NOMO-1 (cell line): ENCODE measurements at regions not wholly inside any gene's neighbourhood (a gene's known extent, or its start where the extent isn't known, plus 50 kb on each side); places are given as distances from the start of the nearest gene placed in this dataset.
"Not testable (repeated sequence)": the region's sequence is repeated elsewhere in the genome, so short reads cannot be mapped to it uniquely, and the experiment has no call there.

ENCODE experiments used
- DNase-seq, 2 experiments: peaks; one replicate each; lab custom pipeline; 2025; ENCODE audit not compliant: unreplicated experiment in 2 of 2; lab: John Stamatoyannopoulos, UW

DNA sequence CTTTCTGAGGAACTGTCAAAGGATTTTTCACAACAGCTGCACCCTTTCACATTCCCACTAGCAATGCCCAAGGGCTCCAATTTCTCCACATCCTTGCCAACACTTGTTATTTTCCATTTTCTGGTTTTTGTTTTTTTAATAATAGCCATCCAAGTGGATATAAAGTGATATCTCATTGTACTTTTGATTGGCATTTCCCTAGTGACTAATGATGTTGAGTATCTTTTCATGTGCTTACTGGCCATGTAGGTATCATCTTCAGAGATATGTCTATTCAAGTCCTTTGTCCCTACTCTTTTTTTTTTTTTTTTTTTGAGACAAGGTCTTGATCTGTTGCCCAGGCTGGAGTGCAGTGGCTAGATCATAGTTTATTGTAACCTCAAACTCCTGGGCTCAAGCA is 115.8 kb upstream of the HAND1 start:
- DNase-seq = no peak

GRCh38 chr5:154593071-154593470 is 115.0 kb upstream of the HAND1 start:
- DNase-seq = no peak

DNA sequence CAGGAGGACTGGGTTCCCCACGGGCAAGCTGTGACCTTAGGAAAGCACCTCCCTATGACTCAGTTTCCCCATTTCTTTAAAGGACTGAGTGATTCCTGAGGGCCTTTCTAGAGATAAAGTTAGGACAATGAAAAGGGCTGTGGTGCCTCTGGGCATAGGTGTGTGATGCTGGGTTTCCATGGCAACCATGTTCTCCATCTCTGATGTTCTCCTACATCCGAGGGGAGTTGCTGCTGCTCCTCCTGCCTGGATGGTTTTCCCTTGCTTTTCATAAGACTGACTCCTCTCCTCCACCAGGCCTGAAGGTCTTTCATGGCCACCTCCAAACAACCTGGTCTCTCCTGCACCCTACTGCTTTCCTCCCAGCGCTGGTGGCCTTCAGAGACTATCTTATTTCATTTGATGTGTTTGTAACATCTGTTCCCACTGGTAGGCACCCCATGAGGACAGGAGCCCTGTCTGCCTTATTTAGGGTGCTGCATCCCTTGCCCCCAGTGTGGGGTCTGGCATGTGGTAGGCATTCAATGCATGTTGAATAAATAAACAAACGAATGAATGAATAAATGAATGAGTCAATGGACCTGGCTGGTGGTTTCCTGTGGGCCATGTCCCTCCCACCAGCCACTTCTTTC is 112.2 kb upstream of the HAND1 start:
- DNase-seq = no peak

DNA sequence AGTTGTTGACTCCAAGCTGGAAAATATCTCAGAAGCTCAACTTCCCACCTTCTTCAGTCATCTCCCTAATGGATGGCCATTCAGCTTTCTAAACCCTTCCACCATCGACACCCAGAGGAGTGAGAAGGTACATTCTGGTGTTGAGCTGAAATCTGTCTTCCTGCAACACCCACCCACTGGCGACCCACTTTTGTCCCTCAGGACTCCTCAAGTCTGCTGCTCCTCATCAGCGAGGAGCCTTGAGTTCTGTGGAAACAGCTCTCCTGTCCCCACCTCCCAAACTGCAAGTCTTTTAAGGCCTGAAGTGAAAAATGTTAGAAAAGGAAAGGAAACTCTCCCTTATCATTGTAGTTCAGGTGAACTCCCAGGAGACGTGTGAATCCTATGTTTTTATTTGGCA is 111.5 kb upstream of the HAND1 start:
- DNase-seq = no peak

- not testable (repeated sequence) for DNase-seq
These were observed 110.9 kb upstream of the HAND1 start for GRCh38 chr5:154588833-154589425.

DNA sequence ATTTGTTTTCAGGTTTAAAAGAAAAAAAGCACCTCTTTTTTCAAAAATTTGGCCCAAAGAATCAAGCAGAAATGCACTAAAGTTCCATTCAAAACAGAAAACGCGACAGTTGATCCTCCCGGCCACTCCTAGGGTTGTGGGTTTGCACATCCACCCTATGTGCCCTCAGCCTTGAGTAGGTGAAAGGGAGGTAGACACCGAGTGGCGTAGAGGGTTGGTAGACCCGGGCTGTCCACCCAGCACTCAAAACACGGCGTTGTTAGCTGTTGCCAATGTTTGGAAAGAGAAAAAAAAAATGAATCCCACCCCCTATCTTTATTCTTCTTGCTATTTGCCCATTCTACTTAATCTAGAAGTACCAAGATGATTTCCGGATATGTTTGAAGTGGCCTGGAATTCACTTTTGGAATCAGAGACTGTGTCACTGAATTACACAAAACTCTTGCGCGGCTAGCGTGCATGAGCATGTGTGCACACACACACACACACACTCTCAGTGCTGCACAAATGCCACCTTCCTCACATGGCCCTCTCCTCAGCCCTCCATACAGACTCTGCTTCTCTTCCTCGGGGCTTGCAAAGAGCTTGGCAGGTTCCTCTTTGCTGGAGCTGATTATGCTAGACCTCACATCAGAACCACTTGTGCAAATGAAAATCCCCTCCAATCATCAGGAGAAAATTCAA is 110.2 kb upstream of the HAND1 start:
- DNase-seq = no peak

GRCh38 chr5:154587123-154588026 is 109.3 kb upstream of the HAND1 start:
- no peak for DNase-seq

DNA sequence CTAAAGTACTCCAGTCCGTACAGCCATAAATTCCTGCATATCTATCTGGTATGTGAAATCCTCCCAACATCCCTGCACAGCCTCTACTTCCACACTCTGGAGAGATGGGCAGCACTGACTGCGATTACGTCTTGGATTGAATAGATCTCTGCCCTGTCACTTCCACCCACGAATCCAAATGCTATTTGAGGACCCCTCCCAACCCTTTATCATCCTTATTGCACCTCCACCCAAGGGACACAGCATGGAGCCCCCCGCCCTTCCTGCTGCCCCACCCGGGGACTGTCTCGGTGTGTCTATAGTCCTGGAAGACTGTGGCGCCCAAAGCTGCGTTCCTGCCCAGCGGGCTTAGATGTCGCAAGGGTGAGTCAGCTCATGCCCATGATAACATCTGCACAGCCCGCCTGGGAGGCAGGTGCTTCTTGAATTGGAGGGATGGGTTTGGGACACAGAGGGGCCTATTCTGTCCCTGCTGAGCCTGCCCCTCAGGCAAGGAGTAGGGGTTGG is 105.7 kb upstream of the HAND1 start:
- DNase-seq = no peak

DNA sequence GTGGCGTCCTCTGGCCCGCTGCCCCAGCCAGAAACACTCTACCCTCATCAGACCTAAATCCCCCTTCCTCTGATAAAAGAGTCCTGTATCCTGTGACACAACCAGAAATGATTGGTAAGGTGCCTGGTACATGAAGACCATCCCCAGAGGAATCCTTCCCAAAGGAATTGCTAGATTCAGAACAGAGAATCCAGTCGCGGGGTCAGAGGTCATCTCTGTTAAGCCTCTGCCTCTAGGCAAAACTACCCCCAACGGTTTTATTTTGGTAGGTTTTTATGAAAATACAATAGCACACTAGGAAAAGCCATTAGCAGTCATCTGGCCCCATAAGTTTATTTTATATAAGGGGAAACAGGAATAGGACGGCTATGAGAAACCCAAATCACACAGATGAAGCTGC is 102.4 kb upstream of the HAND1 start:
- no peak for DNase-seq

DNA sequence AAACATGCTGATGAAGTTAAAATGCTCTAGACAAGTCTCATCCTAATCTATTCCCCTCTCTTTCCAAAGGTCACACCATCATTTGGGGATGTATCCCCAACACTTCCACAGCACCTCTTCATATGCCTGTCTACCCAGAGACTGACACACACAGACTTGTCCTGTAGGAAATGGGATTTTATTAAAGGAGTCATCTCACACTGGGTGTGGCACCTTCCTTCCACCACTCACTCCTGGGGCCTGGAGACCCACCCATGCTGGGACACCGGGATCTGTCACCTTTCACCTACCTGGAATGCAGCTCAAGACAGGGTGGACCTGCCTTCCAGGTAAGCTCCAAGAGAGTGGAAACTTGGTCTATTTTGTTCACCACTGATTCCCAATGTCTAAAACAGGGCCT is 99.4 kb upstream of the HAND1 start:
- no peak for DNase-seq

DNA sequence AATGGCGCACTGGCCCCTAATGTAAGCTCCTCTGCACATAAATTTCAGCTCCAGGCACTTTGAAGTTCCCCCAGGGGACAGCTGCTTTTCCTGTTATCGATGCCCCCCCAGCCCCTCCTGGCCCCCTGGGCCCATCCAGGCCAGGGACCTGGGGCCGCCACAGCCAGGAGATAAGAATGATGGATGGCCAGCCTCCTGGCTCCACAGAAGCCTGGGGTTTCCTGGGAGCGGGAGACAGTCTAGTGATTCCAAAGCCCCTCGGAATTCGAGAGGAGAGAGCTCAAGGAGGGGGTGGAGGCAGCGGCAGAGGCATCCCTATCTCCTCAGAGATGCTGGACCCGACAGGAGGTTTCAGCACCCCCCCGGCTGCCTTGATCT is 98.4 kb upstream of the HAND1 start:
- no peak for DNase-seq

DNA sequence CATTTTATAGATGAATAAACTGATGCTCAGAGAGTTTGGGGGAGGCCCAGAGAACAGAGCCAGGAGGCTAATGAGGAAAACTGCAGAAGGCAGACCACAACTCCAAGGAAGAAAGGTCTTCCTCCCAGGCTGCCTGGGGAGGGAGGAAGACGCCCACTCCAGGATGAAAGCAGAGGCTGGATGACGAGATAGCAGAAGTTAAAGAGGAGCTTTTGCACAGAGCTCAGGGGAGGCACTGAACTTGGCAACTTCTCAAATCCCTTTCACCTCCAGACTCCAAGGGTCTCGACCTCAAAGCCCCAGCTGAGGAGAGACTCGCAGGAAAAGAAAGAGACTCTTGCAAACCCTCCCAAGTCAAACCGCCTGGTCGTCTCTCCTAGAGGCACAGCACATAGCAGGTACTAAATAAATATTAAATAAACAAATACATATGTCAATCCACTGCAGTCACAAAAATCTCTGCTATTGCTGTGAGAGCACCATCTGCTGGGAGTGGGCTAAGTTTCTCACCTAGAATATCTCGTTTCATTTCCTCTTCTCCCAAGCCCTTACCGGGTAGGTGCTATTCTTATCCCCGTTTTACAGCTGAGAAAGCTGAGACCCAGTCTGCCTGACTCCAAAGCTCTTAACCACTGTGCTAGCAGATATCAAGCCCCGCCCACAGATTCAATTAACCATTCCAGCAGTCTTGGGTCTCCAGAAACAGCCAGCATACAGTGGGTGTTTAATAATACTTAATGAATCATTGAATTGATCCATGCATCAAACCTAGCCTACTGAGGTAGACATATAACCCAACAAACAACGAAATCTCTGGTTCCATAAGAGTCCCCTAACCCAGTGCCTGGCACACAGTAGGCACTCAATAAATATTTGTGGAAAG is 97.8 kb upstream of the HAND1 start:
- peak in 1 of 2 experiments; percentile 62 for DNase-seq

DNA sequence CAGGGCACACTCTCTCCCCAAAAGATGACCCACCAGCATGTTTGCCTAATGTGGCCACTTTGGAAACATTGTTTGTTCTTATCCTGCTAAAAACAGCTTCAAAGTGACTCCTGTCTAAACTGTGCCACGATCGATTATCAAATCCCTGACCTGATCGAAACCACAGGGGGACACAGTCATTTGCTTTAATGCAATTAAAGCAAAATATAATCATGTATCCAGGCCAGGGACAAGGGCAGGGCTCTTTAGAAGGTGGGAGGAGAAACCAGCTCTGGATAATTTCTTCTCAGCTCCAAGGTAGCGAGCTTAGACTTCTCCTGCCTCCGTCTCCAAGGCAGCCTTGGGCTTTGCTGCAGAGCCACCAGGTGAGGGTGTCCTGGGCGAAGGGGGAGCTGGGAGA is 95.0 kb upstream of the HAND1 start:
- DNase-seq = no peak

DNA sequence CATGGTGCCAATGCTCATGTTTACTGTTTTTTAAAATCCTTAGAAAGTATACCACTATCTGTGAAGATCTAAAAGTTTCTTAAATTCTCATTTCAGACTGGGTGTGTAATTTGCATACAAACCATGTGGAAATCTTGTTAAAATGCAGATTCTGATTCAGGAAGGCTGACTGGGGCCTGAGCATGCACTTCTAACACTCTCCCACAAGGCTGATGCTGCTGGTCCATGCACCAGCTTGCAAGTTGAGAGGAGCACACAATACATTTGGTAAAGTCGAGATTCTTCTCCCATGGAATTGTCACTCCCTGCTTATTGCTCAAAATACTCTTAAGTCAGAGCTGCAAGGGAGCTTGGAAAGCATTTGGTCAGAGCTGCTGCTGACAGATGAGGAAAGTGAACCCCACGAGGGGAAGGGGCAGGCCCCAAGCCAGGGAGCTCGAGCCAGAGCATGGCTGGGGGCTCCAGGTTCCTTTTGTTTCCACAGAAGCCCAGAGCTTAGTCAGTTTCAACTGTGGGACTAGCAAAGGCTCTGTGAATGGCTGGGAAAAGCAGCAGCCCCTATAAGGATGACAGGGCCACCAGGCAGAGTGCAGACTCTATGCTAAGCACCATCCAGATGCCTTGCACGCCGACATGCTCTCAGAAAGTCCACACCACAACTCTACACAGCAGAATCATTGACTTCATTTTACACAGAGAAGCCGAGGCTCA is 93.5 kb upstream of the HAND1 start:
- no peak for DNase-seq

DNA sequence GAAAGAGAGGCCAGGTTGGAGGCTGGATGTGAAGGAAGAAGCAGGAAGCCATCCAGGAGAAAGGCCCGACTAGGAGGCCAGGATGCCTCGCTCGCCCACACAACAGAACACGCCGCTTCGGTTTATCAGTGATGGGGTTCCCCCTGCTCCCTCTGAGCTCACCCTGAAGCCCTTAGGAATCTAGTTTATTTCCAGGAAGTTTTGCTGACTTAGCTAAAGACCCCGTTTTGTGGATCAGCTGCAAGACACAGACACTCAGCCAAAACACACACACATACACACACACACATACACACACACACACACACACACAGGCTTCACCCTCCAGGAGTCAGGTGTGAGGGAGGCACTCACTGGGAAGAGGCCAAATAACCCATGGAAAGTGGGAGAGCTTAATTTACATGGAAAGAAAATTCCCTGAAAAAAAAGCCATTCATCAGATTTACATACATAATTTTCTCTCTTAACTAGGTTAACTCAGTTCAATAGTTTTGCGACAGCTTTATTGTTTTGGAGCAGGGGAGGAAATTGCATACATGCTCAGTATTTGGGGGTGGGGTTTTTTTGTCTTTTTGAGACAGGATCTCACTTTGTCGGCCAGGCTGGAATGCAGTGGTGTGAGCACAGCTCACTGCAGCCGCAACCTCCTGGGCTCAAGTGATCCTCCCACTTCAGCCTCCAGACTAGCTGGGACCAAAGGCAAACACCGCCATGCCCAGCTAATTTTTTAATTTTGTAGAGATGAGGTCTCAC is 92.7 kb upstream of the HAND1 start:
- no peak for DNase-seq

DNA sequence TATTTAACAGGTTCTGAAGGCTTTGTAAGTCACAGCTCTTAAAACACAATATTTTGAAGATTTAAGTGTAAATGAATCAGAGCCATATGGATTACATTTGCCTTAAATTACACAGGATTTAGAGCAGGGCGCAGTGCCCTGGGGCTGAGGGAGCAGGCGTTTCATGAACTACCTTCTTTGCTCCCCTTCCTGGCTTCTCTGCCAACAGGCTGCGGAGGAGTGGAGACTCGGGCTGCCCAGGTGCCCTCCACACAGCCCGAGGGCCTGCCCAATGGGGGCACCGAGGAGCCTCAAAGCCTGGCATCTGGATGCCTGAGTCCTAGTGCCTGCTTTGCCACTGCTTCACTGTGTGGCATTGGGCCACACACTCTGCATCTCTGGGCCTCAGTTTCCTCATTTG is 90.6 kb upstream of the HAND1 start:
- no peak for DNase-seq

- DNase-seq = no peak
These were observed 89.1 kb upstream of the HAND1 start for GRCh38 chr5:154567155-154567554.

GRCh38 chr5:154566146-154566680 is 88.2 kb upstream of the HAND1 start:
- no peak for DNase-seq

- no peak for DNase-seq
These were observed 87.1 kb upstream of the HAND1 start for GRCh38 chr5:154565123-154565522.
